HG03025 (cell line): ENCODE measurements at regions not wholly inside any gene's neighbourhood (a gene's known extent, or its start where the extent isn't known, plus 50 kb on each side); places are given as distances from the start of the nearest gene placed in this dataset.
A peak's percentile ranks its signal among the peaks of the same experiment; 100 is the strongest.

ENCODE experiments used
- ATAC-seq: cut with Tn5 transposase; IDR thresholded peaks from one replicate; pipeline ENCODE4 v1.9.1; 2021; ENCODE audit warnings: mild to moderate bottlenecking, moderate library complexity; ENCODE audit not compliant: unreplicated experiment, low FRiP score

GRCh38 chrX:16222151-16222550 lies 54.9 kb downstream of the MAGEB17 start:
- ATAC-seq = no peak

- no peak for ATAC-seq
Measured at GRCh38 chrX:16223385-16223784, 56.1 kb downstream of the MAGEB17 start.

- ATAC-seq = peak; percentile 61
Measured at GRCh38 chrX:16239211-16239610, 71.9 kb downstream of the MAGEB17 start.

GRCh38 chrX:16240231-16240905 lies 73.1 kb downstream of the MAGEB17 start:
- ATAC-seq = no peak

- no peak for ATAC-seq
Measured at GRCh38 chrX:16240968-16241367, 73.7 kb downstream of the MAGEB17 start.

- ATAC-seq = no peak
Measured at GRCh38 chrX:16250296-16250695, 83.0 kb downstream of the MAGEB17 start.

- no peak for ATAC-seq
Measured at GRCh38 chrX:16251782-16252181, 84.5 kb downstream of the MAGEB17 start.

- ATAC-seq = no peak
Measured at GRCh38 chrX:16258882-16259281, 91.6 kb downstream of the MAGEB17 start.

GRCh38 chrX:16267431-16267830 lies 100.2 kb downstream of the MAGEB17 start:
- no peak for ATAC-seq

GRCh38 chrX:16268206-16268605 lies 100.9 kb downstream of the MAGEB17 start:
- no peak for ATAC-seq

- ATAC-seq = no peak
Measured at GRCh38 chrX:16278927-16279326, 111.6 kb downstream of the MAGEB17 start.

GRCh38 chrX:16282209-16282608 lies 114.9 kb downstream of the MAGEB17 start:
- ATAC-seq = no peak

GRCh38 chrX:16284842-16285241 lies 117.6 kb downstream of the MAGEB17 start:
- ATAC-seq = no peak

GRCh38 chrX:16290997-16291396 lies 123.7 kb downstream of the MAGEB17 start:
- ATAC-seq = no peak

- ATAC-seq = no peak
Measured at GRCh38 chrX:16300831-16301230, 133.6 kb downstream of the MAGEB17 start.

- no peak for ATAC-seq
Measured at GRCh38 chrX:16304751-16305150, 137.5 kb downstream of the MAGEB17 start.

- no peak for ATAC-seq
Measured at GRCh38 chrX:16305187-16305586, 137.9 kb downstream of the MAGEB17 start.

GRCh38 chrX:16307950-16308349 lies 140.7 kb downstream of the MAGEB17 start:
- no peak for ATAC-seq

- no peak for ATAC-seq
Measured at GRCh38 chrX:16308773-16309172, 141.5 kb downstream of the MAGEB17 start.

- ATAC-seq = no peak
Measured at GRCh38 chrX:16310326-16310725, 143.0 kb downstream of the MAGEB17 start.

- no peak for ATAC-seq
Measured at GRCh38 chrX:16311671-16312070, 144.4 kb downstream of the MAGEB17 start.

- no peak for ATAC-seq
Measured at GRCh38 chrX:16312761-16313623, 145.7 kb downstream of the MAGEB17 start.
